KMS-11 (cell line): ENCODE measurements at regions not wholly inside any gene's neighbourhood (a gene's known extent, or its start where the extent isn't known, plus 50 kb on each side); places are given as distances from the start of the nearest gene placed in this dataset.

ENCODE experiments used
- H2AFZ ChIP-seq: fragments of 200-600 bp; sonication (generic); 2 replicates; pipeline ENCODE4 v1.6.1; 2016; ENCODE audit warnings: antibody characterized with exemption, mixed run types, low read depth
- H3K27ac ChIP-seq: fragments of 200-600 bp; sonication (generic); 2 replicates; pipeline ENCODE4 v1.6.1; 2016; ENCODE audit warnings: mild to moderate bottlenecking, mixed run types
- H3K27me3 ChIP-seq: fragments of 200-600 bp; sonication (generic); 2 replicates; pipeline ENCODE4 v1.6.1; 2017; ENCODE audit warnings: mild to moderate bottlenecking, low read depth, mixed run types, moderate library complexity; ENCODE audit not compliant: insufficient read depth
- H3K36me3 ChIP-seq: fragments of 200-600 bp; sonication (generic); 2 replicates; pipeline ENCODE4 v1.6.1; 2017; ENCODE audit warnings: mild to moderate bottlenecking, mixed run types; ENCODE audit not compliant: insufficient read depth
- H3K4me1 ChIP-seq: fragments of 200-600 bp; sonication (generic); 2 replicates; pipeline ENCODE4 v1.6.1; 2016; ENCODE audit warnings: mild to moderate bottlenecking, low read depth, mixed run types; ENCODE audit not compliant: poor library complexity, severe bottlenecking
- H3K4me2 ChIP-seq: fragments of 200-600 bp; sonication (generic); 2 replicates; pipeline ENCODE4 v1.7.0; 2016; ENCODE audit warnings: mild to moderate bottlenecking, mixed run types
- H3K4me3 ChIP-seq: fragments of 200-600 bp; sonication (generic); IDR thresholded peaks from 2 replicates; pipeline ENCODE4 v1.6.1; 2017; ENCODE audit warnings: low read depth, low read length, mixed read lengths; ENCODE audit not compliant: insufficient read depth
- H3K79me2 ChIP-seq: fragments of 200-600 bp; sonication (generic); 2 replicates; pipeline ENCODE4 v1.6.1; 2016; ENCODE audit warnings: low read depth, mixed run types; ENCODE audit not compliant: insufficient read depth
- H3K9ac ChIP-seq: fragments of 200-600 bp; sonication (generic); 2 replicates; pipeline ENCODE4 v1.6.1; 2016; ENCODE audit warnings: mild to moderate bottlenecking, mixed run types
- H4K20me1 ChIP-seq: fragments of 200-600 bp; sonication (generic); 2 replicates; pipeline ENCODE4 v1.6.1; 2016; ENCODE audit warnings: mild to moderate bottlenecking, mixed run types; ENCODE audit not compliant: insufficient read depth
- CTCF ChIP-seq: fragments of 200-600 bp; sonication (generic); conservative IDR thresholded peaks from 2 replicates; pipeline ENCODE4 v1.6.1; 2017; ENCODE audit warnings: low read depth, mild to moderate bottlenecking, antibody characterized with exemption, low read length, moderate library complexity, mixed read lengths

- no peaks in the 10 kb centered on the region for H3K27me3 ChIP-seq
- H3K4me2 ChIP-seq: no peak overlapping the region
- TF ChIP-seq CTCF: no peak
- H2AFZ ChIP-seq: no peak overlapping the region
- no peak overlapping the region for H3K27ac ChIP-seq
- H3K9ac ChIP-seq: no peak overlapping the region
- H3K4me1 ChIP-seq: no peaks in the 10 kb centered on the region
- no peaks in the 10 kb centered on the region for H4K20me1 ChIP-seq
- H3K4me3 ChIP-seq: no peak overlapping the region
- H3K36me3 ChIP-seq: no peaks in the 10 kb centered on the region
- no peaks in the 10 kb centered on the region for H3K79me2 ChIP-seq
Observed at GRCh38 chr15:93708724-93709445, 522.5 kb upstream of the MCTP2 start.

GRCh38 chr15:93707751-93708150 is 523.6 kb upstream of the MCTP2 start:
- H3K4me1 ChIP-seq: no peaks in the 10 kb centered on the region
- H4K20me1 ChIP-seq: no peaks in the 10 kb centered on the region
- no peak overlapping the region for H2AFZ ChIP-seq
- no peak overlapping the region for H3K4me3 ChIP-seq
- no peak overlapping the region for H3K4me2 ChIP-seq
- TF ChIP-seq CTCF: no peak
- H3K27me3 ChIP-seq: no peaks in the 10 kb centered on the region
- H3K79me2 ChIP-seq: no peaks in the 10 kb centered on the region
- no peak overlapping the region for H3K27ac ChIP-seq
- H3K9ac ChIP-seq: no peak overlapping the region
- H3K36me3 ChIP-seq: no peaks in the 10 kb centered on the region

DNA sequence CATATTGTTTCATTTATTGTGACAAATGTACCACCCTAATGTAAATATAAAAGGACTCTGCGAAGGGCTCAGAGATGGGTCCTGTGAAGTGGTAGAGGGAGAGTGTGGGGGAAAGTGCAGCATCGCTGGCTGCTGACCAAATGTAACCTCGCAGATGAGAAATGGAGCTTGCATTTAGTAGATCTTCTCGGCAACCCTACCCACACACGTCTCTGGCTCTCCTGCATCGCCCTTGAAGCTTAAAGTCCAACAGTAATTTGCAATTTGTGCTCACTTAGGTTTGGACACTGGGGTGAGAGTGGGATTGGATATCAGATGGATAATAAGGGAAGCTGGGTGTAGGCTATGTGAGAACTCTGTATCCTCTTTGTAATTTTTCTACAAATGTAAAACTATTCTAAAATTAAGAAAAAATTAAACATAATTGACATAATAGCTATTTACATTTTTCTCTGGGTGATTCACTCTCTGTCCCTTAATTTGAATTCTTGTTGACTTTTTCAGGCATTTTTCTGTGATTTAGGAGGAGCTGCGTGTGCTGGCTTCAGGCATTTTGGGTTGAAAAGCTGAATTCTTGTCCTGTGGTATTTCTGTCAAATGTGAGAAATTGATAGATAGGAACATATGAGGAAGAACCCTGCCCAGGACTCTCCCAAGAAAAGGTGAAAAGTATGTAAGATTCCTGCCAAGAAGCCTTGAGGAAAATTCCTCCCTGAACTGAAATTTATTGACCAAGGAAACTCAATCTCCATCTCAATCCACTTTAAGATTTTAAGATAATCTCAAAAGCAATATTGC is 524.7 kb upstream of the MCTP2 start:
- Histone ChIP-seq H3K27ac (no peak overlapping the region), H3K79me2 (no peaks in the 10 kb centered on the region), H3K36me3 (no peaks in the 10 kb centered on the region), H3K4me2 (no peak overlapping the region), H2AFZ (no peak overlapping the region), H3K4me3 (no peak overlapping the region), H4K20me1 (no peaks in the 10 kb centered on the region), H3K27me3 (no peaks in the 10 kb centered on the region), H3K4me1 (no peaks in the 10 kb centered on the region), H3K9ac (no peak overlapping the region)
- no peak for TF ChIP-seq CTCF

GRCh38 chr15:93705753-93706455 is 525.5 kb upstream of the MCTP2 start:
- no peaks in the 10 kb centered on the region for H4K20me1 ChIP-seq
- no peaks in the 10 kb centered on the region for H3K27me3 ChIP-seq
- H3K9ac ChIP-seq: no peak overlapping the region
- no peaks in the 10 kb centered on the region for H3K79me2 ChIP-seq
- no peak for TF ChIP-seq CTCF
- no peak overlapping the region for H3K4me2 ChIP-seq
- H3K4me3 ChIP-seq: no peak overlapping the region
- H3K27ac ChIP-seq: no peak overlapping the region
- no peaks in the 10 kb centered on the region for H3K4me1 ChIP-seq
- H3K36me3 ChIP-seq: no peaks in the 10 kb centered on the region
- no peak overlapping the region for H2AFZ ChIP-seq
